Naive thymus-derived CD4-positive, alpha-beta T cell (primary cell): ENCODE measurements at regions not wholly inside any gene's neighbourhood (a gene's known extent, or its start where the extent isn't known, plus 50 kb on each side); places are given as distances from the start of the nearest gene placed in this dataset.

Experiments used
- ATAC-seq: fragments of 150-1000 bp; cut with Tn5 transposase; 2 replicates; pipeline ENCODE4 v1.10.0; 2021; ENCODE audit warnings: mild to moderate bottlenecking, moderate library complexity
- CTCF ChIA-PET: fragments of 350-600 bp; sonication (Branson Sonifier 250); formaldehyde crosslinking; loops from one replicate; lab custom pipeline; 2021; ENCODE audit warnings: antibody characterized with exemption; lab: Charles Lee
- POLR2A ChIA-PET: fragments of 350-600 bp; sonication (Branson Sonifier 250); formaldehyde crosslinking; loops from one replicate; lab custom pipeline; 2021; ENCODE audit warnings: antibody characterized with exemption, inconsistent platforms; lab: Charles Lee
- DNase-seq, 9 donors: peaks; one replicate each; pipeline versions ENCODE4 v3.0.0 to v3.0.0-alpha.2; 2020 to 2022; ENCODE audit warnings: mixed read lengths in 1 of 9
- H3K27ac ChIP-seq: one replicate; pipeline ENCODE4 v1.7.0; 2013; ENCODE audit warnings: mild to moderate bottlenecking, low read depth, low read length, moderate library complexity
- H3K27me3 ChIP-seq, 2 donors: one replicate each; pipeline ENCODE4 v1.7.0; 2013; ENCODE audit warnings: low read length in 2 of 2, mild to moderate bottlenecking in 2 of 2, moderate library complexity in 2 of 2; ENCODE audit not compliant: control insufficient read depth in 2 of 2, insufficient read depth in 2 of 2
- H3K36me3 ChIP-seq, 3 experiments: 1 replicate in 2 of 3; 2 replicates in 1 of 3; pipeline ENCODE4 v1.7.0; 2013; ENCODE audit warnings: low read length in 3 of 3, mild to moderate bottlenecking in 3 of 3, moderate library complexity in 1 of 3; ENCODE audit not compliant: insufficient read depth in 3 of 3, control insufficient read depth in 2 of 3
- H3K4me1 ChIP-seq, 2 donors: one replicate each; pipeline ENCODE4 v1.7.0; 2013; ENCODE audit warnings: low read length in 2 of 2, mild to moderate bottlenecking in 2 of 2, moderate library complexity in 1 of 2; ENCODE audit not compliant: control insufficient read depth in 2 of 2, insufficient read depth in 2 of 2
- H3K4me3 ChIP-seq: 2 replicates; pipeline ENCODE4 v1.7.0; 2013; ENCODE audit warnings: mild to moderate bottlenecking, low read length
- H3K9me3 ChIP-seq, 3 experiments: 1 replicate in 2 of 3; 2 replicates in 1 of 3; pipeline ENCODE4 v1.7.0; 2013; ENCODE audit warnings: low read length in 3 of 3; ENCODE audit not compliant: control insufficient read depth in 2 of 3
- H3K27ac Mint-ChIP-seq, 9 donors: one replicate each; pipeline ENCODE4 v1.8.0; 2020 to 2022; ENCODE audit warnings: mixed read lengths in 9 of 9, mild to moderate bottlenecking in 8 of 9, moderate library complexity in 5 of 9, inconsistent platforms in 2 of 9
- H3K27me3 Mint-ChIP-seq, 5 donors: one replicate each; pipeline ENCODE4 v1.8.0; 2021 to 2022; ENCODE audit warnings: mixed read lengths in 5 of 5, mild to moderate bottlenecking in 1 of 5
- H3K36me3 Mint-ChIP-seq, 5 donors: one replicate each; pipeline ENCODE4 v1.8.0; 2020 to 2022; ENCODE audit warnings: mixed read lengths in 5 of 5, mild to moderate bottlenecking in 3 of 5, inconsistent platforms in 1 of 5
- H3K4me1 Mint-ChIP-seq, 7 donors: one replicate each; pipeline ENCODE4 v1.8.0; 2020 to 2022; ENCODE audit warnings: mixed read lengths in 7 of 7, mild to moderate bottlenecking in 3 of 7, inconsistent platforms in 1 of 7
- H3K4me3 Mint-ChIP-seq, 10 donors: one replicate each; pipeline ENCODE4 v1.8.0; 2020 to 2022; ENCODE audit warnings: mild to moderate bottlenecking in 10 of 10, mixed read lengths in 10 of 10, moderate library complexity in 6 of 10, inconsistent platforms in 2 of 10
- H3K9me3 Mint-ChIP-seq, 11 donors: one replicate each; pipeline ENCODE4 v1.8.0; 2020 to 2022; ENCODE audit warnings: mixed read lengths in 11 of 11, mild to moderate bottlenecking in 4 of 11, inconsistent platforms in 1 of 11, moderate library complexity in 1 of 11
- intact Hi-C, 2 donors: fragments of 100-400 bp; cut with micrococcal nuclease; formaldehyde crosslinking; loops; one replicate each; pipeline ENCODE4 v1.15.1; 2023

GRCh38 chr12:107440606-107441005, 245.0 kb upstream of the PWP1 start:
- no peak overlapping the region for H3K27ac ChIP-seq
- Mint-ChIP-seq H3K27me3 (no peaks in the 10 kb centered on the region), H3K27ac (peak overlapping the region in 5 of 9 donors; percentile 16 to 68 (median 23)), H3K4me3 (no peak overlapping the region), H3K9me3 (peaks cover 0 to 4% (median 0%) of the 10 kb centered on the region in 11 donors), H3K4me1 (peaks cover 8 to 28% (median 25%) of the 10 kb centered on the region in 7 donors), H3K36me3 (peaks cover 2 to 13% (median 4%) of the 10 kb centered on the region in 5 donors)
- DNase-seq (no peak), ATAC-seq (no peak)
- intact Hi-C loops = no loop called here
- ChIA-PET POLR2A (no interaction called here), CTCF (interaction anchor here (0.6 kb wide), 1 partner anchor 1134 kb away, joined by 3 read pairs; no protein-coding TSS in a partner anchor)
- H3K4me3 ChIP-seq = no peak overlapping the region
- no peaks in the 10 kb centered on the region for H3K4me1 ChIP-seq
- H3K27me3 ChIP-seq = no peaks in the 10 kb centered on the region
- no peaks in the 10 kb centered on the region for H3K9me3 ChIP-seq
- H3K36me3 ChIP-seq = no peaks in the 10 kb centered on the region

GRCh38 chr12:107441665-107442300, 243.8 kb upstream of the PWP1 start:
- Histone ChIP-seq H3K4me3 (no peak overlapping the region), H3K4me1 (no peaks in the 10 kb centered on the region), H3K27me3 (no peaks in the 10 kb centered on the region), H3K9me3 (no peaks in the 10 kb centered on the region), H3K27ac (no peak overlapping the region), H3K36me3 (no peaks in the 10 kb centered on the region)
- CTCF ChIA-PET = interaction anchor here (0.6 kb wide), 1 partner anchor 816 kb away, joined by 6 read pairs; no protein-coding TSS in a partner anchor
- Mint-ChIP-seq H3K36me3 (peaks cover 2 to 13% (median 4%) of the 10 kb centered on the region in 5 donors), H3K27ac (peak overlapping the region in 8 of 9 donors; percentile 24 to 77 (median 56)), H3K27me3 (no peaks in the 10 kb centered on the region), H3K9me3 (peaks cover 0 to 4% (median 0%) of the 10 kb centered on the region in 11 donors), H3K4me3 (peak overlapping the region in 7 of 10 donors; percentile 7 to 58 (median 41)), H3K4me1 (peaks cover 8 to 30% (median 26%) of the 10 kb centered on the region in 7 donors)
- ATAC-seq = peak; percentile 75
- POLR2A ChIA-PET = interaction anchor here (1.0 kb wide), 1 partner anchor 121 kb away, joined by 3 read pairs; no protein-coding TSS in a partner anchor
- peak in 1 of 9 donors; percentile 28 for DNase-seq
- intact Hi-C loops = no loop called here

- Mint-ChIP-seq H3K27ac (peak overlapping the region in 7 of 9 donors; percentile 28 to 77 (median 62)), H3K4me1 (peaks cover 8 to 30% (median 26%) of the 10 kb centered on the region in 7 donors), H3K36me3 (peaks cover 2 to 13% (median 4%) of the 10 kb centered on the region in 5 donors), H3K4me3 (peak overlapping the region in 5 of 10 donors; percentile 41 to 58 (median 56)), H3K27me3 (no peaks in the 10 kb centered on the region), H3K9me3 (peaks cover 0 to 4% (median 0%) of the 10 kb centered on the region in 11 donors)
- no peaks in the 10 kb centered on the region for H3K27me3 ChIP-seq
- H3K9me3 ChIP-seq = no peaks in the 10 kb centered on the region
- ATAC-seq (no peak), DNase-seq (no peak)
- H3K4me1 ChIP-seq = no peaks in the 10 kb centered on the region
- ChIA-PET POLR2A (interaction anchor here (1.0 kb wide), 1 partner anchor 122 kb away, joined by 3 read pairs; no protein-coding TSS in a partner anchor), CTCF (interaction anchor here (0.6 kb wide), 1 partner anchor 817 kb away, joined by 6 read pairs; no protein-coding TSS in a partner anchor)
- intact Hi-C loops = no loop called here
- no peak overlapping the region for H3K27ac ChIP-seq
- no peak overlapping the region for H3K4me3 ChIP-seq
- no peaks in the 10 kb centered on the region for H3K36me3 ChIP-seq
Measured at GRCh38 chr12:107442326-107442987, 243.1 kb upstream of the PWP1 start.

- ChIA-PET POLR2A (no interaction called here), CTCF (no interaction called here)
- Histone ChIP-seq H3K4me3 (no peak overlapping the region), H3K4me1 (no peaks in the 10 kb centered on the region), H3K27ac (no peak overlapping the region), H3K9me3 (no peaks in the 10 kb centered on the region), H3K36me3 (no peaks in the 10 kb centered on the region), H3K27me3 (no peaks in the 10 kb centered on the region)
- ATAC-seq (no peak), DNase-seq (no peak)
- Mint-ChIP-seq H3K27ac (peak overlapping the region in 3 of 9 donors; percentile 3 to 41 (median 36)), H3K9me3 (peaks cover 0 to 4% (median 0%) of the 10 kb centered on the region in 11 donors), H3K36me3 (peaks cover 2 to 18% (median 4%) of the 10 kb centered on the region in 5 donors), H3K4me1 (peaks cover 4 to 35% (median 29%) of the 10 kb centered on the region in 7 donors), H3K27me3 (no peaks in the 10 kb centered on the region), H3K4me3 (peak overlapping the region in 2 of 10 donors; percentile 4 to 35)
- intact Hi-C loops = no loop called here
Measured at GRCh38 chr12:107443320-107444090, 242.1 kb upstream of the PWP1 start.

GRCh38 chr12:107444771-107445170, 240.8 kb upstream of the PWP1 start:
- H3K4me1 ChIP-seq = no peaks in the 10 kb centered on the region
- intact Hi-C loops = no loop called here
- no peaks in the 10 kb centered on the region for H3K9me3 ChIP-seq
- ChIA-PET CTCF (no interaction called here), POLR2A (no interaction called here)
- no peak for ATAC-seq
- no peak overlapping the region for H3K27ac ChIP-seq
- Mint-ChIP-seq H3K9me3 (peaks cover 0 to 4% (median 0%) of the 10 kb centered on the region in 11 donors), H3K4me3 (no peak overlapping the region), H3K36me3 (peaks cover 0 to 18% (median 4%) of the 10 kb centered on the region in 5 donors), H3K4me1 (peaks cover 4 to 34% (median 22%) of the 10 kb centered on the region in 7 donors), H3K27me3 (no peaks in the 10 kb centered on the region), H3K27ac (no peak overlapping the region)
- H3K36me3 ChIP-seq = no peaks in the 10 kb centered on the region
- H3K4me3 ChIP-seq = no peak overlapping the region
- no peak for DNase-seq
- no peaks in the 10 kb centered on the region for H3K27me3 ChIP-seq

GRCh38 chr12:107446476-107446875, 239.1 kb upstream of the PWP1 start:
- peaks cover 0 to 27% (median 23%) of the 10 kb centered on the region in 7 donors for H3K4me1 Mint-ChIP-seq

More at GRCh38 chr12:107446476-107446875, 239.1 kb upstream of the PWP1 start:
- Mint-ChIP-seq H3K27me3 (no peaks in the 10 kb centered on the region), H3K9me3 (peaks cover 0 to 5% (median 0%) of the 10 kb centered on the region in 11 donors), H3K4me3 (no peak overlapping the region), H3K27ac (peak overlapping the region in 1 of 9 donors; percentile 57), H3K36me3 (peaks cover under 1 to 21% (median 4%) of the 10 kb centered on the region in 5 donors)
- Histone ChIP-seq H3K4me1 (no peaks in the 10 kb centered on the region), H3K27me3 (no peaks in the 10 kb centered on the region), H3K4me3 (no peak overlapping the region), H3K9me3 (no peaks in the 10 kb centered on the region), H3K27ac (no peak overlapping the region), H3K36me3 (no peaks in the 10 kb centered on the region)
- POLR2A ChIA-PET = no interaction called here
- CTCF ChIA-PET = no interaction called here
- no peak for ATAC-seq
- intact Hi-C loops = no loop called here
- no peak for DNase-seq
